DND-41 (cell line): ENCODE measurements at regions not wholly inside any gene's neighbourhood (a gene's known extent, or its start where the extent isn't known, plus 50 kb on each side); places are given as distances from the start of the nearest gene placed in this dataset.

Experiments used
- ATAC-seq: fragments of 200-7000 bp; cut with Tn5 transposase; 3 replicates; pipeline ENCODE4 v1.9.1; 2021; ENCODE audit warnings: low read depth; ENCODE audit not compliant: insufficient read depth
- DNase-seq: peaks from one replicate; pipeline ENCODE4 v3.0.0-alpha.2; 2020
- H2AFZ ChIP-seq: 2 replicates; pipeline ENCODE4 v1.6.0; 2012; ENCODE audit warnings: low read depth, low read length
- H3K27ac ChIP-seq: 2 replicates; pipeline ENCODE4 v1.5.1; 2012; ENCODE audit warnings: low read length, inconsistent platforms
- H3K27me3 ChIP-seq: fragments of 200-600 bp; sonication (generic); 2 replicates; pipeline ENCODE4 v1.6.0; 2012; ENCODE audit warnings: low read length, mild to moderate bottlenecking, inconsistent platforms; ENCODE audit not compliant: insufficient read depth, poor library complexity
- H3K36me3 ChIP-seq: 2 replicates; pipeline ENCODE4 v1.5.1; 2012; ENCODE audit warnings: low read length, inconsistent platforms; ENCODE audit not compliant: insufficient read depth
- H3K4me1 ChIP-seq: 2 replicates; pipeline ENCODE4 v1.5.1; 2012; ENCODE audit warnings: mild to moderate bottlenecking, low read length; ENCODE audit not compliant: insufficient read depth
- H3K4me2 ChIP-seq: 2 replicates; pipeline ENCODE4 v1.6.0; 2012; ENCODE audit warnings: mild to moderate bottlenecking, moderate library complexity, low read length, inconsistent platforms; ENCODE audit not compliant: insufficient read depth
- H3K4me3 ChIP-seq, 2 experiments: fragments of 200-600 bp in 1 of 2; shearing (Covaris generic) in 1 of 2; 2 replicates each; pipeline ENCODE4 v1.5.1; 2012 to 2016; ENCODE audit warnings: inconsistent platforms in 2 of 2, low read length in 2 of 2, mild to moderate bottlenecking in 2 of 2, low read depth in 1 of 2, moderate library complexity in 1 of 2
- H3K79me2 ChIP-seq: 2 replicates; pipeline ENCODE4 v1.6.0; 2012; ENCODE audit warnings: low read length, inconsistent platforms; ENCODE audit not compliant: insufficient read depth
- H3K9ac ChIP-seq: 2 replicates; pipeline ENCODE4 v1.6.0; 2012; ENCODE audit warnings: low read depth, mild to moderate bottlenecking, inconsistent platforms, low read length, moderate library complexity
- H3K9me3 ChIP-seq: 2 replicates; pipeline ENCODE4 v1.5.1; 2012; ENCODE audit warnings: low read length, moderate library complexity, mild to moderate bottlenecking, inconsistent platforms; ENCODE audit not compliant: insufficient read depth, severe bottlenecking
- H4K20me1 ChIP-seq: 2 replicates; pipeline ENCODE4 v1.6.0; 2012; ENCODE audit warnings: low read length; ENCODE audit not compliant: insufficient read depth
- EZH2 ChIP-seq: IDR thresholded peaks from 3 replicates; pipeline ENCODE4 v1.6.1; 2012; ENCODE audit warnings: borderline replicate concordance, low read depth, mild to moderate bottlenecking, moderate library complexity, low read length, inconsistent platforms; ENCODE audit not compliant: severe bottlenecking
- TF ChIP-seq, protein P1 (sequence below): IDR thresholded peaks from 2 replicates; pipeline ENCODE4 v1.5.1; 2012; ENCODE audit warnings: borderline replicate concordance, low read length, moderate library complexity, mild to moderate bottlenecking; ENCODE audit not compliant: poor library complexity, severe bottlenecking; ENCODE audit errors: extremely low read depth

DNA sequence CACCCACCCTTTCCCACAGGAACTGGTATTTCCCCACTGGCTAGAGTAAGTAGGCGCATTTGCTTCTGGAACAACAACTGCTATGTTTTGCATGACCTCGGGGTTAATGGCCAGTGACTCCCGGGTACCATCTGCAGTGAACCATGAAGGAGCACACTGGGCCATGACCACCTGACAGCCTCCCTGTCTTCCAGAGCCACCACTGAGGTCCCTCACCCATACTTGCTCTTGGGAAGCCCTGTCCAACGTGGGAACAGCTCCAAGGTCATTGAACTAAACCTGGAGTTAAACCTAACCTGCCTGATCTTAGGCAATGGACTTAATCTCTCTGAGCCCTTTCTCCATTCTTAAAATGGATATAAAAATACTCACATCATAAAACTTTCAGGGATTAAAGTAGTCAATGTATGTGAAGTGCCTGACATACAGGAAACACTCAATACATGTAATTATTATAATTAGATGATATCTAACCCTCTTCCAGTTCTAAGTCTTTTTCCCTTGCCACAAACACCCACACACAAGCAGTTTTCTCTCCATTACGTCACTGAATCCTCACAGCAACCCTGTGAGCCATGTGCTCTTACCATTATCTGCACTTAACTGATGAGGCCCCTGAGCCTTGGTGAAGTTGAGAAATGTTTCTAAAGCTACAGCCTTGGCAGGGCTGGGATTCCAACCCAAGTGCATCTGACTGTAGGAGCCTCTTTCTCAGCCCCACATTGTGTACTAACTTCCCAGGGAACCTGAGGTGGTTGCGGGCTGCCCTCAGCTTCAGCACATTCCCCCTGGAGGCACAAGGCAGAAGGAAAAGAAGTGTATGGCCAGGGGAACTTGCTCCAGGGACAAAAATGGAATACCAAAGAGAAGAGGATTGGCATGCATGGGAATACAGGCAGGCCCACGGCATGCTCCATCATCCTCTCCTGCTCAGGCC lies 74.5 kb upstream of the NCAM1 start:
- Histone ChIP-seq H3K27ac (no peak overlapping the region), H3K4me1 (no peaks in the 10 kb centered on the region), H3K4me2 (no peak overlapping the region), H3K9me3 (no peaks in the 10 kb centered on the region), H2AFZ (no peak overlapping the region), H3K79me2 (no peaks in the 10 kb centered on the region), H3K36me3 (no peaks in the 10 kb centered on the region), H3K9ac (no peak overlapping the region), H3K4me3 (no peak overlapping the region), H3K27me3 (no peaks in the 10 kb centered on the region), H4K20me1 (no peaks in the 10 kb centered on the region)
- TF ChIP-seq EZH2: no peak
- TF ChIP-seq, protein P1, sequence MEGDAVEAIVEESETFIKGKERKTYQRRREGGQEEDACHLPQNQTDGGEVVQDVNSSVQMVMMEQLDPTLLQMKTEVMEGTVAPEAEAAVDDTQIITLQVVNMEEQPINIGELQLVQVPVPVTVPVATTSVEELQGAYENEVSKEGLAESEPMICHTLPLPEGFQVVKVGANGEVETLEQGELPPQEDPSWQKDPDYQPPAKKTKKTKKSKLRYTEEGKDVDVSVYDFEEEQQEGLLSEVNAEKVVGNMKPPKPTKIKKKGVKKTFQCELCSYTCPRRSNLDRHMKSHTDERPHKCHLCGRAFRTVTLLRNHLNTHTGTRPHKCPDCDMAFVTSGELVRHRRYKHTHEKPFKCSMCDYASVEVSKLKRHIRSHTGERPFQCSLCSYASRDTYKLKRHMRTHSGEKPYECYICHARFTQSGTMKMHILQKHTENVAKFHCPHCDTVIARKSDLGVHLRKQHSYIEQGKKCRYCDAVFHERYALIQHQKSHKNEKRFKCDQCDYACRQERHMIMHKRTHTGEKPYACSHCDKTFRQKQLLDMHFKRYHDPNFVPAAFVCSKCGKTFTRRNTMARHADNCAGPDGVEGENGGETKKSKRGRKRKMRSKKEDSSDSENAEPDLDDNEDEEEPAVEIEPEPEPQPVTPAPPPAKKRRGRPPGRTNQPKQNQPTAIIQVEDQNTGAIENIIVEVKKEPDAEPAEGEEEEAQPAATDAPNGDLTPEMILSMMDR: no peak
- DNase-seq: no peak
- ATAC-seq: no peak

DNA sequence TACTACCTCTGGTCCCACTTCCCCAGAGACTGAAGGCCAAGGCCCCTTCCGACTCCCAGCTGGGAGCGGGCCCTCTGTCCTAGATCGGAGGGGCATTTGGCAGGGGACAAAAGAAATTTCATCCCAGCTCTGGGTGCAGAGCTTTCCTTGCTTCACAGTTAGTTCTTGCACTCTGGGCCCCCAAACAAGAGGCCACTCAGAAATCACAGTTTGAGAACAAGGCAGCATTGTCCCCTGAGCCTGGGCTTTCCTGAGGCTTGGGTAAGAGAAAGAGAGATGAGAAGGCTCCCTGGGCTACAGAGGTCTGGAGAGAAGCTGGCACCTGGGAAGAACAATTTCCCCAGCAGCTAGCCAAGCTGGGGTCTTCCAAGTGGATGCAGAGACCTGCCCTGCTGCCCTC lies 71.8 kb upstream of the NCAM1 start:
- peaks cover 3% of the 10 kb centered on the region for H3K27me3 ChIP-seq
- H3K4me2 ChIP-seq: no peak overlapping the region
- no peak overlapping the region for H3K9ac ChIP-seq
- H3K36me3 ChIP-seq: no peaks in the 10 kb centered on the region
- TF ChIP-seq EZH2: no peak
- TF ChIP-seq, protein P1: no peak
- no peak for ATAC-seq
- no peaks in the 10 kb centered on the region for H3K9me3 ChIP-seq
- H2AFZ ChIP-seq: no peak overlapping the region
- H3K27ac ChIP-seq: no peak overlapping the region
- no peaks in the 10 kb centered on the region for H3K79me2 ChIP-seq
- no peaks in the 10 kb centered on the region for H4K20me1 ChIP-seq
- H3K4me1 ChIP-seq: no peaks in the 10 kb centered on the region
- DNase-seq: no peak
- no peak overlapping the region for H3K4me3 ChIP-seq

DNA sequence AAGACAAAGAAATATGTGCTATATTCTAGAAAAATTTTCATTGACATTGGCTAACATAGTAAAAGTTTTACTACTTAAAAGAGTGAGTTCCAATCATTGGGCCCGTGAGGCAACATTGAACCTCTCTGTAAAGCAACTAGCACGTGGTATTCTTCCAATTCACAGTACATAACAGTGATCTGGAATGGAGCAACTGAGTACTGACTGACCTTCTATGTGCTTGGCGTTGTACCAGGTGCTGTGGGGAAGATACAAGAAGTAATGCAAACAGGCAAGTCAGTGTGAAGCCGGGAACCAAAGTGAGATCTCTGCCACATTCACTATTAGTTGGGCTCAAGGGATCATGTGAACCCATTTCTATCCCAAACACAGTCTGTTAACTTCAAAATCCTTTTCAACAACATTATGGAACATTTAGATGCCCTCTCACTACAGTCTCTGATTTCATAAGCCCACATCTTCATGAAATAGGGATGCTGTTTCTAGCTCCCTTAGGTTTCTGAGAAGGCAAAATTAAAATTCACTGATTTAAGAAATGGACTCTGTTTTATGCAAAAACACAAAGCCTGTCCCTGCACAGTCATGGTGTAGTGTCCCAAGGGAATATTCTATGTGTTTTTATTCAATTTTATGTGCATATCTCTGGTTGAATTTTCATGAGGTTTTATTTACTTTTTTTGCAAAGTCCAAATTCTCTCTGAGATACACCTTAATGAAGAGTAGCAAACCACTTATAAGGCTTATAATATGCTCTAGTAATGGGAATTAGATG lies 61.8 kb upstream of the NCAM1 start:
- TF ChIP-seq, protein P1: no peak
- TF ChIP-seq EZH2: no peak
- DNase-seq: no peak
- no peak overlapping the region for H2AFZ ChIP-seq

More for the DNA sequence above, 61.8 kb upstream of the NCAM1 start:
- Histone ChIP-seq H3K9ac (no peak overlapping the region), H3K4me1 (no peaks in the 10 kb centered on the region), H4K20me1 (no peaks in the 10 kb centered on the region), H3K36me3 (no peaks in the 10 kb centered on the region), H3K27me3 (no peaks in the 10 kb centered on the region), H3K79me2 (no peaks in the 10 kb centered on the region), H3K4me3 (no peak overlapping the region), H3K27ac (no peak overlapping the region), H3K9me3 (no peaks in the 10 kb centered on the region), H3K4me2 (no peak overlapping the region)
- no peak for ATAC-seq
